ENCODE measurements at regions not wholly inside any gene's neighbourhood (a gene's known extent, or its start where the extent isn't known, plus 50 kb on each side); places are given as distances from the start of the nearest gene placed in this dataset.
"Not testable (repeated sequence)": the region's sequence is repeated elsewhere in the genome, so short reads cannot be mapped to it uniquely, and the experiment has no call there.

- no peaks in the 10 kb centered on the region for H3K9me3 ChIP-seq
- no peaks in the 10 kb centered on the region for H3K4me1 ChIP-seq
- no peak overlapping the region for H3K4me3 ChIP-seq
- TF ChIP-seq CTCF (IDR thresholded peaks at IDR 0.05) (no peak), POLR2A (IDR thresholded peaks at IDR 0.05) (no peak)
- H3K27me3 ChIP-seq: no peaks in the 10 kb centered on the region
- no peaks in the 10 kb centered on the region for H3K36me3 ChIP-seq
- no peak overlapping the region for H3K27ac ChIP-seq
- DNase-seq: no peak
These were observed 420.5 kb downstream of the NSUN3 start for GRCh38 chr3:94483403-94483802.

GRCh38 chr3:94494992-94495391 is 432.1 kb downstream of the NSUN3 start:
- no peaks in the 10 kb centered on the region for H3K4me1 ChIP-seq
- no peaks in the 10 kb centered on the region for H3K27me3 ChIP-seq
- H3K36me3 ChIP-seq: no peaks in the 10 kb centered on the region
- no peak for TF ChIP-seq POLR2A (IDR thresholded peaks at IDR 0.05)
- no peaks in the 10 kb centered on the region for H3K9me3 ChIP-seq
- H3K4me3 ChIP-seq: no peak overlapping the region
- H3K27ac ChIP-seq: no peak overlapping the region
- no peak for DNase-seq

GRCh38 chr3:94500146-94500545 is 437.3 kb downstream of the NSUN3 start:
- DNase-seq: no peak
- Histone ChIP-seq H3K27ac (no peak overlapping the region), H3K4me1 (no peaks in the 10 kb centered on the region), H3K27me3 (no peaks in the 10 kb centered on the region), H3K9me3 (no peaks in the 10 kb centered on the region), H3K4me3 (no peak overlapping the region), H3K36me3 (no peaks in the 10 kb centered on the region)
- TF ChIP-seq POLR2A (IDR thresholded peaks at IDR 0.05): no peak

GRCh38 chr3:94507354-94507753 is 444.5 kb downstream of the NSUN3 start:
- not testable (repeated sequence) for H3K27me3 ChIP-seq, H3K36me3 ChIP-seq, H3K4me3 ChIP-seq, H3K9me3 ChIP-seq, H3K4me1 ChIP-seq, H3K27ac ChIP-seq, DNase-seq

GRCh38 chr3:94512876-94513275 is 450.0 kb downstream of the NSUN3 start:
- Histone ChIP-seq H3K27me3 (no peaks in the 10 kb centered on the region), H3K27ac (no peak overlapping the region), H3K4me1 (no peaks in the 10 kb centered on the region), H3K36me3 (no peaks in the 10 kb centered on the region), H3K9me3 (no peaks in the 10 kb centered on the region), H3K4me3 (no peak overlapping the region)
- no peak for DNase-seq
- no peak for TF ChIP-seq CTCF (IDR thresholded peaks at IDR 0.05)
- no peak for TF ChIP-seq POLR2A (IDR thresholded peaks at IDR 0.05)

GRCh38 chr3:94513600-94513999 is 450.7 kb downstream of the NSUN3 start:
- H3K9me3 ChIP-seq: no peaks in the 10 kb centered on the region
- no peak for TF ChIP-seq POLR2A (IDR thresholded peaks at IDR 0.05)
- no peak for TF ChIP-seq CTCF (IDR thresholded peaks at IDR 0.05)
- no peaks in the 10 kb centered on the region for H3K36me3 ChIP-seq
- no peak overlapping the region for H3K4me3 ChIP-seq
- H3K27me3 ChIP-seq: no peaks in the 10 kb centered on the region
- H3K27ac ChIP-seq: no peak overlapping the region
- DNase-seq: no peak
- no peaks in the 10 kb centered on the region for H3K4me1 ChIP-seq

- no peak for DNase-seq
- H3K4me3 ChIP-seq: no peak overlapping the region
- H3K4me1 ChIP-seq: no peaks in the 10 kb centered on the region
- no peaks in the 10 kb centered on the region for H3K36me3 ChIP-seq
- TF ChIP-seq POLR2A (IDR thresholded peaks at IDR 0.05) (no peak), CTCF (IDR thresholded peaks at IDR 0.05) (no peak)
- H3K9me3 ChIP-seq: no peaks in the 10 kb centered on the region
- no peaks in the 10 kb centered on the region for H3K27me3 ChIP-seq
- no peak overlapping the region for H3K27ac ChIP-seq
These were observed 453.1 kb downstream of the NSUN3 start for GRCh38 chr3:94515983-94516382.
